IMR-90 (cell line): ENCODE measurements at regions not wholly inside any gene's neighbourhood (a gene's known extent, or its start where the extent isn't known, plus 50 kb on each side); places are given as distances from the start of the nearest gene placed in this dataset.

Experiments
- ATAC-seq: fragments of 200-7000 bp; cut with Tn5 transposase; 2 replicates; pipeline ENCODE4 v1.9.1; 2020; ENCODE audit warnings: low read depth, mild to moderate bottlenecking, moderate library complexity
- BruUV-seq: library from RNA; stranded (reverse); fragments of 400-500 nt; replicated peaks from 2 replicates; lab custom pipeline; 2021; lab: Mats Ljungman, UMichigan
- CTCF ChIA-PET: fragments of 300-600 bp; formaldehyde crosslinking; extraction: SDS; loops from one replicate; lab custom pipeline; 2021; ENCODE audit warnings: antibody characterized with exemption; lab: Yijun Ruan, JAX
- POLR2A ChIA-PET: fragments of 300-600 bp; sonication (Branson Sonifier 250); formaldehyde crosslinking; loops from one replicate; lab custom pipeline; 2022; ENCODE audit warnings: antibody characterized with exemption; ENCODE audit not compliant: unreplicated experiment; lab: Charles Lee
- DNase-seq: peaks from one replicate; pipeline ENCODE4 v3.0.0; 2013
- H2AFZ ChIP-seq: replicated peaks from 2 replicates; pipeline ENCODE3; 2013; ENCODE audit warnings: low read length, mild to moderate bottlenecking; ENCODE audit not compliant: poor library complexity
- H2AK5ac ChIP-seq: 2 replicates; pipeline ENCODE4 v1.6.1; 2013; ENCODE audit warnings: low read depth, low read length, inconsistent platforms
- H2AK9ac ChIP-seq: replicated peaks from 2 replicates; pipeline ENCODE3; 2013; ENCODE audit warnings: mild to moderate bottlenecking, low read depth, low read length, moderate library complexity; ENCODE audit not compliant: poor library complexity
- H2BK120ac ChIP-seq: 2 replicates; pipeline ENCODE4 v1.6.1; 2013; ENCODE audit warnings: low read depth, low read length, inconsistent platforms
- H2BK15ac ChIP-seq: 3 replicates; pipeline ENCODE4 v1.6.1; 2013; ENCODE audit warnings: low read depth, low read length, inconsistent platforms
- H2BK20ac ChIP-seq: 2 replicates; pipeline ENCODE4 v1.6.1; 2013; ENCODE audit warnings: low read depth, mild to moderate bottlenecking, inconsistent platforms, low read length, moderate library complexity
- H2BK5ac ChIP-seq: 2 replicates; pipeline ENCODE4 v1.6.1; 2013; ENCODE audit warnings: mild to moderate bottlenecking, low read depth, low read length, inconsistent platforms; ENCODE audit not compliant: poor library complexity, severe bottlenecking
- H3K14ac ChIP-seq: replicated peaks from 2 replicates; pipeline ENCODE4 v1.6.1; 2013; ENCODE audit warnings: low read depth, low read length, inconsistent platforms
- H3K18ac ChIP-seq: 2 replicates; pipeline ENCODE4 v1.6.1; 2013; ENCODE audit warnings: low read depth, low read length, control low read depth
- H3K23ac ChIP-seq: 2 replicates; pipeline ENCODE4 v1.6.1; 2013; ENCODE audit warnings: low read depth, low read length, inconsistent platforms
- H3K27ac ChIP-seq: 2 replicates; pipeline ENCODE4 v1.5.1; 2013; ENCODE audit warnings: mild to moderate bottlenecking, control low read depth, low read length; ENCODE audit not compliant: insufficient read depth
- H3K27me3 ChIP-seq: 2 replicates; pipeline ENCODE4 v1.6.1; 2013; ENCODE audit warnings: low read length; ENCODE audit not compliant: control insufficient read depth, insufficient read depth
- H3K36me3 ChIP-seq: 2 replicates; pipeline ENCODE4 v1.6.1; 2013; ENCODE audit warnings: low read length, mixed read lengths; ENCODE audit not compliant: control insufficient read depth, insufficient read depth
- H3K4ac ChIP-seq: 2 replicates; pipeline ENCODE4 v1.6.1; 2013; ENCODE audit warnings: low read depth, low read length, inconsistent platforms
- H3K4me1 ChIP-seq: 2 replicates; pipeline ENCODE4 v1.6.1; 2013; ENCODE audit warnings: low read length, mixed read lengths; ENCODE audit not compliant: control insufficient read depth, insufficient read depth
- H3K4me2 ChIP-seq: 2 replicates; pipeline ENCODE4 v1.6.1; 2013; ENCODE audit warnings: low read depth, mild to moderate bottlenecking, control low read depth, low read length, moderate library complexity
- H3K4me3 ChIP-seq: 2 replicates; pipeline ENCODE4 v1.5.1; 2013; ENCODE audit warnings: low read depth, mild to moderate bottlenecking, control low read depth, low read length, moderate library complexity; ENCODE audit not compliant: insufficient read depth
- H3K56ac ChIP-seq: 2 replicates; pipeline ENCODE4 v1.6.1; 2013; ENCODE audit warnings: low read length, inconsistent platforms; ENCODE audit not compliant: insufficient read depth; ENCODE audit errors: extremely low read depth
- H3K79me1 ChIP-seq, 2 experiments: 2 replicates each; pipeline ENCODE4 v1.6.1; 2013; ENCODE audit warnings: low read length in 2 of 2, inconsistent platforms in 1 of 2, low read depth in 1 of 2
- H3K9ac ChIP-seq: 2 replicates; pipeline ENCODE4 v1.6.1; 2013; ENCODE audit warnings: low read depth, low read length, control low read depth
- H3K9me1 ChIP-seq: 2 replicates; pipeline ENCODE4 v1.6.1; 2013; ENCODE audit warnings: low read length, inconsistent platforms; ENCODE audit not compliant: insufficient read depth
- H3K9me3 ChIP-seq: 2 replicates; pipeline ENCODE4 v1.6.1; 2013; ENCODE audit warnings: low read length; ENCODE audit not compliant: control insufficient read depth, insufficient read depth
- H4K20me1 ChIP-seq: 2 replicates; pipeline ENCODE4 v1.6.1; 2013; ENCODE audit warnings: low read length, inconsistent platforms; ENCODE audit not compliant: insufficient read depth
- H4K5ac ChIP-seq: 2 replicates; pipeline ENCODE4 v1.6.1; 2013; ENCODE audit warnings: mild to moderate bottlenecking, low read depth, low read length, control low read depth
- H4K8ac ChIP-seq, 2 experiments: 2 replicates each; pipeline ENCODE4 v1.6.1; 2013; ENCODE audit warnings: low read depth in 2 of 2, low read length in 2 of 2, control low read depth in 1 of 2, inconsistent platforms in 1 of 2
- H4K91ac ChIP-seq: 2 replicates; pipeline ENCODE4 v1.6.1; 2013; ENCODE audit warnings: low read depth, low read length, inconsistent platforms; ENCODE audit not compliant: insufficient read depth
- BHLHE40 ChIP-seq: fragments of 150-350 bp; IDR thresholded peaks from 2 replicates; pipeline ENCODE4 v1.6.1; 2016; ENCODE audit warnings: mild to moderate bottlenecking, low read depth, low read length
- CEBPB ChIP-seq: IDR thresholded peaks from 2 replicates; pipeline ENCODE4 v1.6.1; 2012; ENCODE audit warnings: low read depth, low read length, improper control_type of control experiment
- CHD1 ChIP-seq: IDR thresholded peaks from 2 replicates; pipeline ENCODE4 v1.6.1; 2012; ENCODE audit warnings: low read depth, low read length, improper control_type of control experiment
- FOS ChIP-seq: fragments of 150-350 bp; IDR thresholded peaks from 2 replicates; pipeline ENCODE4 v1.6.1; 2016; ENCODE audit warnings: low read depth, low read length
- MAFK ChIP-seq: IDR thresholded peaks from 2 replicates; pipeline ENCODE4 v1.6.1; 2012; ENCODE audit warnings: low read depth, low read length, improper control_type of control experiment
- MAZ ChIP-seq: IDR thresholded peaks from 2 replicates; pipeline ENCODE4 v1.6.1; 2012; ENCODE audit warnings: low read depth, mild to moderate bottlenecking, low read length, improper control_type of control experiment, moderate library complexity, borderline replicate concordance
- MXI1 ChIP-seq: IDR thresholded peaks from 2 replicates; pipeline ENCODE4 v1.6.1; 2012; ENCODE audit warnings: low read depth, mild to moderate bottlenecking, low read length, moderate library complexity, borderline replicate concordance
- POLR2A ChIP-seq: IDR thresholded peaks from 2 replicates; pipeline ENCODE4 v1.6.1; 2012; ENCODE audit warnings: mild to moderate bottlenecking, low read depth, low read length
- RAD21 ChIP-seq: IDR thresholded peaks from 2 replicates; pipeline ENCODE4 v1.6.1; 2012; ENCODE audit warnings: low read length, improper control_type of control experiment
- RCOR1 ChIP-seq: IDR thresholded peaks from 2 replicates; pipeline ENCODE4 v1.6.1; 2012; ENCODE audit warnings: mild to moderate bottlenecking, low read length, improper control_type of control experiment; ENCODE audit not compliant: insufficient replicate concordance
- RFX5 ChIP-seq: IDR thresholded peaks from 2 replicates; pipeline ENCODE4 v1.8.0; 2012; ENCODE audit warnings: low read depth, mild to moderate bottlenecking, low read length, moderate library complexity
- SMC3 ChIP-seq: fragments of 150-350 bp; IDR thresholded peaks from 2 replicates; pipeline ENCODE4 v1.6.1; 2016; ENCODE audit warnings: low read depth, mild to moderate bottlenecking, antibody characterized with exemption, low read length, moderate library complexity
- dilution Hi-C: fragments of 300-500 bp; cut with HindIII; formaldehyde crosslinking; loops from one replicate; pipeline ENCODE4 v1.14.3; 2018; ENCODE audit warnings: low sequenced_read_pairs; ENCODE audit not compliant: unreplicated experiment
- in situ Hi-C: fragments of 300-500 bp; cut with MboI; formaldehyde crosslinking; loops from 3 replicates; pipeline ENCODE4 v1.14.3; 2019; ENCODE audit warnings: low sequenced_read_pairs, inconsistent platforms, mixed read lengths
- intact Hi-C: fragments of 100-400 bp; cut with micrococcal nuclease; formaldehyde crosslinking; loops from 2 replicates; pipeline ENCODE4 v1.10.0; 2022
- TF ChIP-seq, protein P1 (sequence below): fragments of 150-350 bp; IDR thresholded peaks from 2 replicates; pipeline ENCODE4 v1.6.1; 2017; ENCODE audit warnings: mild to moderate bottlenecking, antibody characterized with exemption, low read length, low read depth
- TF ChIP-seq, protein P2 (sequence below): fragments of 150-350 bp; IDR thresholded peaks from 2 replicates; pipeline ENCODE4 v1.6.1; 2016; ENCODE audit warnings: low read depth, mild to moderate bottlenecking, low read length, moderate library complexity, borderline replicate concordance

DNA sequence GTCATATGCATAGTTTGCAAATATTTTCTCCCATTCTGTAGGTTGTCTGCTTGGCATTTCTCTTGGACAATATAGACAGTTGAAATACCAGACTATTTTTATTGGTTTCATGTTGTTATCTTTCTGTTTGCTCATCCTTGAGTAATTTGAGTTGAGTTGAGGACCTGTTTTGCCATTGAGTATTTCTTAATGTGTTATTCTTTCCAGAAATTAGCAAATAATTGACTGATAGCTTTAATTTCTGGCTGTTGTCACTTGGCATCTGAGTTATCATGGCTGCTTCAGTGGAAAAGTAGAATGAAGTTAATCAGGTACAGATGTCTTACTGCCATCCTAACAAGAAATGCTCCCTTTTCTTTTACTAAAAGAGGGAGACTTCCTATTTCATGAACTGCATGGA lies 264.8 kb upstream of the DUSP10 start:
- in situ Hi-C loops: no loop called here
- H3K9ac ChIP-seq: no peak overlapping the region
- no peak overlapping the region for H3K23ac ChIP-seq
- no peak overlapping the region for H2BK15ac ChIP-seq
- no peak overlapping the region for H2BK5ac ChIP-seq
- H3K4me1 ChIP-seq: no peaks in the 10 kb centered on the region
- H3K27me3 ChIP-seq: no peaks in the 10 kb centered on the region
- H3K18ac ChIP-seq: no peak overlapping the region
- no peak for DNase-seq
- TF ChIP-seq, protein P1, sequence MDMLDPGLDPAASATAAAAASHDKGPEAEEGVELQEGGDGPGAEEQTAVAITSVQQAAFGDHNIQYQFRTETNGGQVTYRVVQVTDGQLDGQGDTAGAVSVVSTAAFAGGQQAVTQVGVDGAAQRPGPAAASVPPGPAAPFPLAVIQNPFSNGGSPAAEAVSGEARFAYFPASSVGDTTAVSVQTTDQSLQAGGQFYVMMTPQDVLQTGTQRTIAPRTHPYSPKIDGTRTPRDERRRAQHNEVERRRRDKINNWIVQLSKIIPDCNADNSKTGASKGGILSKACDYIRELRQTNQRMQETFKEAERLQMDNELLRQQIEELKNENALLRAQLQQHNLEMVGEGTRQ: no peak
- TF ChIP-seq MXI1 (no peak), FOS (no peak), MAZ (no peak), RFX5 (no peak), SMC3 (no peak), RCOR1 (no peak), BHLHE40 (no peak), POLR2A (no peak), RAD21 (no peak), CHD1 (no peak), CEBPB (no peak), MAFK (no peak)
- TF ChIP-seq, protein P2, sequence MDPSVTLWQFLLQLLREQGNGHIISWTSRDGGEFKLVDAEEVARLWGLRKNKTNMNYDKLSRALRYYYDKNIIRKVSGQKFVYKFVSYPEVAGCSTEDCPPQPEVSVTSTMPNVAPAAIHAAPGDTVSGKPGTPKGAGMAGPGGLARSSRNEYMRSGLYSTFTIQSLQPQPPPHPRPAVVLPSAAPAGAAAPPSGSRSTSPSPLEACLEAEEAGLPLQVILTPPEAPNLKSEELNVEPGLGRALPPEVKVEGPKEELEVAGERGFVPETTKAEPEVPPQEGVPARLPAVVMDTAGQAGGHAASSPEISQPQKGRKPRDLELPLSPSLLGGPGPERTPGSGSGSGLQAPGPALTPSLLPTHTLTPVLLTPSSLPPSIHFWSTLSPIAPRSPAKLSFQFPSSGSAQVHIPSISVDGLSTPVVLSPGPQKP: no peak
- H4K8ac ChIP-seq: no peak overlapping the region
- H2BK120ac ChIP-seq: no peak overlapping the region
- no peaks in the 10 kb centered on the region; the same call in 1 of the 2 replicates for H3K9me1 ChIP-seq
- no peak overlapping the region for H3K4ac ChIP-seq
- no peak overlapping the region for H2BK20ac ChIP-seq
- H3K14ac ChIP-seq: no peak overlapping the region
- no peak overlapping the region for H3K4me2 ChIP-seq
- no peak overlapping the region for H4K5ac ChIP-seq
- no peak overlapping the region for H2AK5ac ChIP-seq
- H3K36me3 ChIP-seq: no peaks in the 10 kb centered on the region
- H2AFZ ChIP-seq: no peak overlapping the region
- BruUV-seq: no TSS peak
- intact Hi-C loops: no loop called here
- H4K20me1 ChIP-seq: no peaks in the 10 kb centered on the region
- ChIA-PET POLR2A (no interaction called here), CTCF (no interaction called here)
- ATAC-seq: no peak
- H2AK9ac ChIP-seq: no peak overlapping the region
- H3K56ac ChIP-seq: no peak overlapping the region
- peaks cover 4% of the 10 kb centered on the region for H3K9me3 ChIP-seq
- dilution Hi-C loops: no loop called here
- H3K4me3 ChIP-seq: no peak overlapping the region
- no peak overlapping the region for H3K27ac ChIP-seq
- H4K91ac ChIP-seq: no peak overlapping the region
- H3K79me1 ChIP-seq: no peaks in the 10 kb centered on the region
